ENCODE measurements at regions not wholly inside any gene's neighbourhood (a gene's known extent, or its start where the extent isn't known, plus 50 kb on each side); places are given as distances from the start of the nearest gene placed in this dataset.

DNA sequence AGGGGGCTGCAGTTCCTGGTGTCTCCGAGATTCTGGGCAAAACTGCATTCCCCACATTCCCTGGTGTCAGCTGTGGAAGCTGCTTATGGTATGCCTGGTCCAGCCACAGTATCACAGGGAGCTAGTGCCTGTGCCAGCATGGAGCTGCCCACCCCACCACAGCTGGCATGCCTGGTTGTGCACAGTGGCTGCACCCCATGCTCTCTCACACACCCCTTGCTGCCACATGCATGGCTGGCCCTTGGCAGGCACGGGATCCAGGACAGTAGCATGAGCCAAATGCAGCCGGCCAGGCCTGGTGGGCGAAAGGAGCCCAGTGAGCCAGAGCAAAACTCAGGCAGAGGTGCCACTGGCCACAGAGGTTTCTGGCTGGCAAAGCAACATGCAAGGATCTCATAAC, 418.0 kb upstream of the SPOCK3 start:
- DNase-seq (ENCODE audit: low read depth in 2 of 2) = no peak

DNA sequence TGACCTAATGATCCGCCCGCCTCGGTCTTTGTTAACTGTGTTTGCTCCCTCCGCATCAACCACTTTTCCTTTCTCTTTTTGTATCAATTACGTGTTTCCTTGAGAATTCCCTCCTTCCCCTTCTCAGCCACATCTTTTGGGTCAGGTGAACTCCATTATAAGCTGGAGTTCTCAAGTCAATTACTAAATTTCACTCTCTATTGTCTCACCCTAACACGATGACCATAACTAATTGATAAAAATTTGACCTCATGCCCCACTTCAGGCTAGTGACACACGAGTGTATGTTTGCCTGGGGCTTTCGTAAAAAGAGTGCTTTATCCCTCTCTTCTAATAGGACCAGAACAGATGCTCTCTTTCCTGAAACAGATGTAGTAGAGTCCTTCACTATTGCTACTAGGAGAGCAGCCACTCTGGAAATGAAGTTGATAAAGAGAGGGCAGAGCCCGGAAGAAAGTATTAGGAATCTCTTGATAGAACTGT, 403.6 kb upstream of the ANXA10 start:
- DNase-seq (ENCODE audit: low read depth in 2 of 2) = no peak

DNA sequence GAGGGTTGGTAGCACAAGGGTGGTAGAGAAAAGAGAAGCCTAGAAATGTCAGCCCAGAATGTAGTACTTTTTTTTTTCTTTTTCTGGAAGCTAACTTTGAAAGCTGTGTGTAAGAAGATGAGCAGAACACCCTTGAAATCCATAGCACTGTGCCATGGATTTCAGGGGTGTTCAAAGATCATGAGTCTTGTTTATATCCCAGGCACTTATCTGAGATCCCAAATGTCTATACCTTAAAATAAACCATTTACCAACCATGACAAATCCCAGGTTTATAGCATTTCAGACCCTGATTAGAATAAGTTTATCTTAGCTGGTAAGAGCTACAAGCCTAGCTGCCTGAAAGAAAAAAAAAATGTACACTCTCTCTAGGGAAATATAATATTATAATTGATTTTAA, 389.9 kb upstream of the ANXA10 start:
- DNase-seq (ENCODE audit: low read depth in 2 of 2) = no peak

GRCh38 chr4:167711517-167711916, 380.8 kb upstream of the ANXA10 start:
- DNase-seq (ENCODE audit: low read depth in 2 of 2) = no peak

- no peak for DNase-seq (ENCODE audit: low read depth in 2 of 2)
These were observed 378.6 kb upstream of the ANXA10 start for GRCh38 chr4:167713756-167714155.

DNA sequence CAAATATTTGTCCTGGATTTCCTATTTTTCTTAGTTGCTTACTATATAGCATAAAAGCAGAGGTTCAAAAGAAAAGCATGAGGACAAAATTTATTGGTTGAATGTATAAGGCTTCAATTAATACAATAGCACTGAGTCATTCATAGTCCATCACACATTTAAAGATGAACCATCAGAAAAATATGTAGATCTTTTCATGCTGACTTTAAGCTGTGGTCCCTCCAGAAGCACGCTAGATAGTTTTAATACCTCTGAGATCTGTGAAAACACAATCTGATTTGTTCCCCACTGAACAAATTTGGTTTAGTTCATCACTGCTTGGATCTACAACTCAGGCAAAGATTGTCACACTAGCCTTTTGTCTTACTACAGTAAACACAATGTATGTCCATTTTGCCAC, 377.2 kb upstream of the ANXA10 start:
- no peak for DNase-seq (ENCODE audit: low read depth in 2 of 2)

DNA sequence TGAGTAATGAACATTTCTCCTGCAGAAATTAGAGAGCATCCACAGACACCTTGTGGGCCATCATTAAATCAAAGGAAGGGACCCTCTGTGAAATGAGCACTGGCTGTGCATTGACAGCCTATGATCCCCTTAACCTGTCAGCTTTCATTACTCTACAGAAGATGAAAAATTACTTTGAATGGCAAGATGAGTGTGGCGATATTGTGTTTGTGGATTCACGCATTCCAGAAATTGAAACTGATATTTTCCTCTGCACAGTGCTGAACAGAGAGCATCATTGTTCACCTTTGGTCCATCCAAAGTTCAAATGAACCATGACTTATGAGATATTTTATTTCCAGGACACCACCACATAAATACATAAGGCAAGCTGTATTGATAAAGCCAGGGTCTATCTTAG, 374.8 kb upstream of the ANXA10 start:
- DNase-seq (ENCODE audit: low read depth in 2 of 2) = no peak

- no peak for DNase-seq (ENCODE audit: low read depth in 2 of 2)
These were observed 370.5 kb upstream of the ANXA10 start for GRCh38 chr4:167721617-167722486.

GRCh38 chr4:167722487-167722808, 369.9 kb upstream of the ANXA10 start:
- no peak for DNase-seq (ENCODE audit: low read depth in 2 of 2)

DNA sequence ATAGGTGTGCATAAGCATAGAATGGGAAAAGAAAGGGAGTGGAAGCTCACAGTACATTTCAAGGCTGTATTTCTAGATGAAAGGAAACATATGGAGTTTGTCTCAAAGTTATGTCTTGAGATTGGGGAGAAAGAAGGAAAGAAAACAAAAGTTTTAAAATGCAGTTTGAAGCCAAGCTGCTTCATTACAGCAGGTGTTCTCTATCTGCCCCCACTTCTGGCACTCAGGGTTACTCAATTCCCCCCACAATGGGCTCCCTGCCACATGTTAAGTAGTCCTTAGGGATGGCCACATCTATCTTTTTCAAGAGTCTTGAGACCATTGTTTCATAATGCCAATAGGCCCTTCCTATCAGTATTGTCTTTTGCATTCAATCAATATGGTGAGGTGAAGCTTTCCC, 367.4 kb upstream of the ANXA10 start:
- no peak for DNase-seq (ENCODE audit: low read depth in 2 of 2)

DNA sequence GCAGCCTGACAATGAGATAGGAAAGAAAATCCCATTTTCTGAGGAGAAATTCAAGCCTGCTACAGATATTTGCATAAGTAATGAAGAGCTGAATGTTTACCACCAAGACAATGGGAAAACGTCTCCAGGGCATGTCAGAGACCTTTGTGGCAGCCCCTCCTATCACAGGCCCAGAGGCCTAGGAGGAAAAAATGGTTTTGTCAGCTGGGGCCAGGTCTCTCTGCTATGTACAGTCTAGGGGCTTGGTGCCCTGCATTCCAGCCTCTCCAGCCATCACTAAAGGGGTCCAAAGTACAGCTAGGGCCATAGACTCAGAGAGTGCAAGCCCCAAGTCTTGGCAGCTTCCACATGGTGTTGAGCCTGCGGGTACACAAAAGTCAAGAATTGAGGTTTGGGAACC, 361.6 kb upstream of the ANXA10 start:
- no peak for DNase-seq (ENCODE audit: low read depth in 2 of 2)

GRCh38 chr4:167745024-167745687, 347.2 kb upstream of the ANXA10 start:
- no peak for DNase-seq (ENCODE audit: low read depth in 2 of 2)

DNA sequence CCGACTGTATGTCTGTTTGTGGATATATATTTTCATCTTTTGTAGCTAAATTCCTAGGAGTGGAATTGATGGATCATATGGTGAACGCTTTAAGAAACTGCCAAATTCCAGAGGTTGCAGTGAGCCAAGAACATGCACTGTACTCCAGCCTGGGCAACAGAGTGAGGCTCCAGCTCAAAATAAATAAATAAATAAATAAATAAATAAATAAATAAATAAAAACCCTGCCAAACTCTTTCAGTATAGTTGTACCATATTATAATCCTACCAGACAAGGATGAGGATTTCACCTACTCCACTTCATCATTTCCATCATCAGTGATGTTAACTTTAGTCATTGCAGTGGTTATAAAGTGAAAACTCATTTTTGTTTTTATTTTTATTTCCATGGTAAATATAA, 325.1 kb upstream of the ANXA10 start:
- no peak for DNase-seq (ENCODE audit: low read depth in 2 of 2)

- DNase-seq (ENCODE audit: low read depth in 2 of 2) = no peak
These were observed 317.7 kb upstream of the ANXA10 start for GRCh38 chr4:167774646-167775045.

DNA sequence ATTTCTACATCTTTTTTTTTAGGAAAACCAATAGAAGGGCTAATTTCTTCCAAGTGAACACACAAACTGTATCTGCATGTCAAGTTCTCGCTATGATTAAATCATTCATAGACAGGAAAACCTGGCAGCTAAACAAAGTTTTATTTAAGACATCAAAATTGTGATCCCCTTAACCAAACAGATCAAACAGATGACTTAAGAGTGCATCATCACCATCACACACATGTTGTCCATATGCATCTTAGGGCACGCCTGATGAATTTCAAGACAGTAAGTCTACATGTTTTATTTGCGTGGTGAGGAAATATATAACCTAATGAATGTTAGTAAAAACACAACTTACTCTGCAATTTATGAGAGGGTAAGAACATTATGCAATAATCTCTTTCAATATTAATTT, 317.0 kb upstream of the ANXA10 start:
- DNase-seq (ENCODE audit: low read depth in 2 of 2) = no peak

DNA sequence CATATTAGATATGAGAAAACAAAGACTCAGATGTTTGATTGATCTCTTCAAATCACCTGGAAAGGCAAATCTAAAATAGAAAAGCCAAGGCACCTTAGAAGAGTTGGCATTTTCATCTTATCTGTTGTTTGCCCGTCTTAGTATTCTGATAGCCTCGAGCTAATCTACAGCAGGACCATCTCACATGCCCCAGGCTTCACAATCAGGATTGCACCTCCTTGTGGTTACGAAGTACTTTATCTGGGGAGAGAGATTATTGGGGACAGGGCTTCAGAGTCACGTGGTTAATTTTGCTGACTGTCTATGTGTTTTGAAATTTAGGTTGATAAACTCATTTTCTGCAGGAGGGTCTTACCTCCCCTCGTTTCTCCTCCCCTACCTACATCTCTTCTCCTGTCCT, 313.1 kb upstream of the ANXA10 start:
- no peak for DNase-seq (ENCODE audit: low read depth in 2 of 2)

GRCh38 chr4:167779864-167780263, 312.5 kb upstream of the ANXA10 start:
- DNase-seq (ENCODE audit: low read depth in 2 of 2) = no peak

- DNase-seq (ENCODE audit: low read depth in 2 of 2) = no peak
These were observed 307.5 kb upstream of the ANXA10 start for GRCh38 chr4:167784826-167785225.

DNA sequence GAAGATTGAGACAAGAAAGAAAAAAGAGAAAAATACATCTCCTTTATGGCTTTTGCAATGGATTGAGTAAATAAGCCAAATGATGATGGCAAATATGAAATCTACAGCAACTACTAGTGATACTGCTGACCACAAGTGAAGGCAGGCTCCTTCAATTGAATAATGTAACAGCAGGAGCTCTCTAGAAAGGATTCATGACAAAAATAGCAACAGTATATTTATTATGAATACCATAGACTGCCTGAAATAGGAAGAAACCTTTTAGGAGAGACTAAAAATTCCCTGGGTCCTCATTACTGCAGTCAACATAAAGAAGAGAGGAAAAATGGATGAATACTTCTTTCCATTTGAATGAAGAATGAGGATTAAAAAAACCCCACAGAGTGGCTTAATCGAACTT, 306.8 kb upstream of the ANXA10 start:
- no peak for DNase-seq (ENCODE audit: low read depth in 2 of 2)

GRCh38 chr4:167786504-167786903, 305.8 kb upstream of the ANXA10 start:
- no peak for DNase-seq (ENCODE audit: low read depth in 2 of 2)

GRCh38 chr4:167787231-167787630, 305.1 kb upstream of the ANXA10 start:
- no peak for DNase-seq (ENCODE audit: low read depth in 2 of 2)

GRCh38 chr4:167802463-167803212, 289.7 kb upstream of the ANXA10 start:
- DNase-seq (ENCODE audit: low read depth in 2 of 2) = no peak
